ENCODE measurements at regions not wholly inside any gene's neighbourhood (a gene's known extent, or its start where the extent isn't known, plus 50 kb on each side); places are given as distances from the start of the nearest gene placed in this dataset.

GRCh38 chr22:27358096-27358870 is 443.3 kb downstream of the MN1 start:
- Mint-ChIP-seq H3K27me3 (peaks cover 3 to 9% (median 6%) of the 10 kb centered on the region in 3 donors), H3K9me3 (peaks cover 7 to 25% (median 16%) of the 10 kb centered on the region in 7 donors), H3K4me3 (no peak overlapping the region), H3K4me1 (no peaks in the 10 kb centered on the region), H3K36me3 (peaks cover 0 to 10% of the 10 kb centered on the region in 2 donors), H3K27ac (no peak overlapping the region)
- DNase-seq = no peak
- ATAC-seq (ENCODE audit: low read depth in 2 of 2) = no peak

- Mint-ChIP-seq H3K27me3 (peaks cover 15 to 28% (median 25%) of the 10 kb centered on the region in 3 donors), H3K4me3 (no peak overlapping the region), H3K9me3 (peaks cover 3 to 17% (median 9%) of the 10 kb centered on the region in 7 donors), H3K4me1 (peaks cover 0 to 1% (median 0%) of the 10 kb centered on the region in 3 donors), H3K27ac (peak overlapping the region in 1 of 6 donors; percentile 65), H3K36me3 (peaks cover 0 to 8% of the 10 kb centered on the region in 2 donors)
- ATAC-seq (ENCODE audit: low read depth in 2 of 2) (no peak), DNase-seq (no peak)
These were observed 431.3 kb downstream of the MN1 start for GRCh38 chr22:27370269-27370668.

- Mint-ChIP-seq H3K27ac (no peak overlapping the region), H3K9me3 (peaks cover 3 to 17% (median 9%) of the 10 kb centered on the region in 7 donors), H3K36me3 (peaks cover 0 to 8% of the 10 kb centered on the region in 2 donors), H3K4me1 (peaks cover 0 to 1% (median 0%) of the 10 kb centered on the region in 3 donors), H3K4me3 (no peak overlapping the region), H3K27me3 (peaks cover 15 to 28% (median 25%) of the 10 kb centered on the region in 3 donors)
- no peak for DNase-seq
- no peak for ATAC-seq (ENCODE audit: low read depth in 2 of 2)
These were observed 430.6 kb downstream of the MN1 start for GRCh38 chr22:27370987-27371386.

GRCh38 chr22:27372364-27372763 is 429.2 kb downstream of the MN1 start:
- DNase-seq = no peak
- peaks cover 3 to 17% (median 9%) of the 10 kb centered on the region in 7 donors for H3K9me3 Mint-ChIP-seq
- H3K27ac Mint-ChIP-seq = no peak overlapping the region
- peaks cover 8 to 28% (median 25%) of the 10 kb centered on the region in 3 donors for H3K27me3 Mint-ChIP-seq
- ATAC-seq (ENCODE audit: low read depth in 2 of 2) = no peak
- peaks cover 0 to 8% of the 10 kb centered on the region in 2 donors for H3K36me3 Mint-ChIP-seq
- H3K4me3 Mint-ChIP-seq = no peak overlapping the region
- peaks cover 0 to 1% (median 0%) of the 10 kb centered on the region in 3 donors for H3K4me1 Mint-ChIP-seq

GRCh38 chr22:27372969-27373670 is 428.4 kb downstream of the MN1 start:
- H3K4me1 Mint-ChIP-seq = peaks cover 0 to 1% (median 0%) of the 10 kb centered on the region in 3 donors
- no peak for ATAC-seq (ENCODE audit: low read depth in 2 of 2)
- H3K36me3 Mint-ChIP-seq = peaks cover 0 to 8% of the 10 kb centered on the region in 2 donors
- peaks cover under 1 to 24% (median 20%) of the 10 kb centered on the region in 3 donors for H3K27me3 Mint-ChIP-seq
- no peak for DNase-seq
- no peak overlapping the region for H3K27ac Mint-ChIP-seq
- peaks cover 3 to 17% (median 9%) of the 10 kb centered on the region in 7 donors for H3K9me3 Mint-ChIP-seq
- H3K4me3 Mint-ChIP-seq = peak overlapping the region in 1 of 8 donors; percentile 23

DNA sequence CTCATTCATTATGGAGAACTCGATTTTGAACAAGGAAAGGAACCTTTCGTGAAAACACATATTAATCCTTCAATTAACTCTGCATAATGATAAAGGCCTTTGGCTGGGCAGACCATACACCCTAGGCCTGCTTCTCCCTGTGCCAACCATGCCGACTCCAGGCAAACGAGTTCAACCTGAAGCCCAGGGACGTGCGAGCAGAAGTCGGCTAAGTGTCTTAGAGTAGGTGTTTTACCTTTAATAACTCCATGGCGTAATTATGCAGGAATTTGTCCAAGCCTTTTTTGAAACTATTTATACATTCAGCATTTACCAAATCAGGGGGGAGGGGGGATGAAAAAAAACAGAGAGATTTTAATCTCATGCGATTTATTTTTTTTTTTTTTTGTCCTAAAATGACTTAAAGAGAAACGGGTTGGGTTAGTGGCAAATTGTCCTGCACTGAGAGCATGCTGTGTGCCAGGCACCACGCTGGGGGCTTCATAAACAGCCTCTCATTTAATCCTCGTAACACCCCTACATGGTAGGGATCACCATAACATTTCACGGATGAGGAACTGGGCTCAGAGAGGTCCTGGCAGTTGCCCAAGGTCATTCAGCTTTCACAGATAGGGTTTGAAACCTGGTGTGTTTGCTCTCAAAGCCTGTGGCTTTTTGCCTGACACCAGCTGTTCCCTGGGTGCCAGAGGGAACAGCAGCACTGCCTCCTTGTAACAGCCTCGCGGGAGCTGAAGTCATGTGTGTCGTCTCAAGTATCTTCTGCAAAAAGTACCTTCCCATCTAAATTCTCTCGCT is 423.9 kb downstream of the MN1 start:
- no peak for ATAC-seq (ENCODE audit: low read depth in 2 of 2)
- no peak overlapping the region for H3K27ac Mint-ChIP-seq

DNA sequence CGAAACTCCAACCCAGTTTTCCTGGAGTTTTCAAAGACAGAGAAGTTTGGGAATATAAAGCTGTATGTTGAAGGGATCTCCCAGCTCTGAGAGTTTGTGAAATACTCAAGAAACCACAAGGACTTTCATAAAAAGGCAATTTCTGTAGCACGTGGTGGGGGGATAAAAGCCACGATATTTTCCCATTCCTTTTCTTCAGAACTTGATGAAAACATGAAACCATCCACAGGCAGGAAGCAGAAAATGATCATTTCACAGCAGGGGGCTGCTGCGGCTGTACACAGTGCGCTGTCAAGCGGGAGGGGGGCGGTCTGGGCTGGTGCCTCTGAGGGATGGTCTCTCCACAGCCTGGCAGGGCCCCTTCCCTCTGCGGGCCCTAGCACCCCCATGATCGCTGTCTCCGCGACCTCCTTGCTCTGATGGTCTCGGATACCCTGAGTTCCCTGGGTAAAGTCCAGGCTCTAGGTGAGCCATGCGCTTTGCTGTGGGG is 423.2 kb downstream of the MN1 start:
- H3K9me3 Mint-ChIP-seq = peaks cover 0 to 11% (median 7%) of the 10 kb centered on the region in 7 donors
- H3K36me3 Mint-ChIP-seq = no peaks in the 10 kb centered on the region
- H3K4me3 Mint-ChIP-seq = no peak overlapping the region
- DNase-seq = no peak
- no peaks in the 10 kb centered on the region for H3K4me1 Mint-ChIP-seq
- H3K27me3 Mint-ChIP-seq = peaks cover 12 to 17% (median 14%) of the 10 kb centered on the region in 3 donors
- no peak for ATAC-seq (ENCODE audit: low read depth in 2 of 2)
- no peak overlapping the region for H3K27ac Mint-ChIP-seq

More for the DNA sequence above, 423.9 kb downstream of the MN1 start:
- DNase-seq = no peak
- Mint-ChIP-seq H3K36me3 (no peaks in the 10 kb centered on the region), H3K27me3 (peaks cover 7 to 17% (median 14%) of the 10 kb centered on the region in 3 donors), H3K4me3 (no peak overlapping the region), H3K4me1 (no peaks in the 10 kb centered on the region), H3K9me3 (peaks cover 0 to 9% (median 7%) of the 10 kb centered on the region in 7 donors)

DNA sequence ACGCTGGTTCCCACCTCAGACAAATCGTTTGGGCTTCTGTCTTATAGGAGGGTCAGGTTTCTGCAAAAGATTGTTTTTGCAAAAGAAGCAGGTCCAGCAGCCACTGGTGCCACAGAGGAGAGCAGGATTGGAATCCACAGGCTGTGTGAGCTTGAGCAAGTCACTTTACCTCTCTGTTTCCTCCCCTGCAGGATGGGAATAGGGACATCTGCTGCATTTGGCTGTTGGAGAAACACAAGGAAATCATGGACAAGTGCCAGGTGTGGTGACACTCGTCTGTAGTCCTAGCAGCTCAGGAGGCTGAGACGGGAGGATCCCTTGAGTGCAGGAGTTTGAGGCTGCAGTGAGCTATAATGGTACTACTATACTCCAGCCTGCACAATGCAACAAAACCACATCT is 422.6 kb downstream of the MN1 start:
- H3K27ac Mint-ChIP-seq = no peak overlapping the region
- no peaks in the 10 kb centered on the region for H3K36me3 Mint-ChIP-seq
- ATAC-seq (ENCODE audit: low read depth in 2 of 2) = no peak
- DNase-seq = no peak
- peaks cover 0 to 11% (median 7%) of the 10 kb centered on the region in 7 donors for H3K9me3 Mint-ChIP-seq
- H3K27me3 Mint-ChIP-seq = peaks cover 12 to 17% (median 13%) of the 10 kb centered on the region in 3 donors
- no peaks in the 10 kb centered on the region for H3K4me1 Mint-ChIP-seq
- no peak overlapping the region for H3K4me3 Mint-ChIP-seq

DNA sequence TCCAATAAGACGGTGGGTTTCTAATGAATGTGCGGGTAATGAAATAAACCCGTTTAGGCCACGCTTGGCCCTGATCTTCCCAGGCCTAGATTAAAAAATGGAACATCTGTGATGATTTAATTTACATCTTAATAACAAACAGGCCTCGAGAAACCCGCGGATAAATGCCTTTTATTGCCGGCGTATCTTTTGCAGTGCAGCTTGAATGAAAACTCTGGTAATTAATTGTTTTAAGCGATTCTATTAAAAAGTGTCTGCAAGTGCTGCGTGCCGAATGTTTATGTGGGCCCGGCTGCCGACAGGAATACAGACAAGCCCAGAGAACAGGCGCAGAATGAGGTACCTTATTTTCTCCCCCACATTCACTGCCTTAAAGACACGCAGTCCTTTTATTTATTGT is 420.7 kb downstream of the MN1 start:
- Mint-ChIP-seq H3K27ac (no peak overlapping the region), H3K27me3 (peaks cover 17 to 27% (median 21%) of the 10 kb centered on the region in 3 donors), H3K9me3 (peaks cover 0 to 2% (median 0%) of the 10 kb centered on the region in 7 donors), H3K4me3 (no peak overlapping the region), H3K36me3 (no peaks in the 10 kb centered on the region), H3K4me1 (no peaks in the 10 kb centered on the region)
- DNase-seq (no peak), ATAC-seq (ENCODE audit: low read depth in 2 of 2) (no peak)

- no peak overlapping the region for H3K4me3 Mint-ChIP-seq
- H3K9me3 Mint-ChIP-seq = peaks cover 0 to 2% (median 0%) of the 10 kb centered on the region in 7 donors
- DNase-seq (no peak), ATAC-seq (ENCODE audit: low read depth in 2 of 2) (no peak)
- peaks cover 17 to 27% (median 21%) of the 10 kb centered on the region in 3 donors for H3K27me3 Mint-ChIP-seq
- no peaks in the 10 kb centered on the region for H3K4me1 Mint-ChIP-seq
- H3K27ac Mint-ChIP-seq = no peak overlapping the region
- no peaks in the 10 kb centered on the region for H3K36me3 Mint-ChIP-seq
These were observed 420.0 kb downstream of the MN1 start for GRCh38 chr22:27381552-27381951.

- DNase-seq (no peak), ATAC-seq (ENCODE audit: low read depth in 2 of 2) (no peak)
- Mint-ChIP-seq H3K27me3 (peaks cover 17 to 27% (median 21%) of the 10 kb centered on the region in 3 donors), H3K36me3 (no peaks in the 10 kb centered on the region), H3K9me3 (peaks cover 0 to 2% (median 0%) of the 10 kb centered on the region in 7 donors), H3K27ac (no peak overlapping the region), H3K4me3 (no peak overlapping the region), H3K4me1 (no peaks in the 10 kb centered on the region)
These were observed 419.4 kb downstream of the MN1 start for GRCh38 chr22:27381960-27382742.

DNA sequence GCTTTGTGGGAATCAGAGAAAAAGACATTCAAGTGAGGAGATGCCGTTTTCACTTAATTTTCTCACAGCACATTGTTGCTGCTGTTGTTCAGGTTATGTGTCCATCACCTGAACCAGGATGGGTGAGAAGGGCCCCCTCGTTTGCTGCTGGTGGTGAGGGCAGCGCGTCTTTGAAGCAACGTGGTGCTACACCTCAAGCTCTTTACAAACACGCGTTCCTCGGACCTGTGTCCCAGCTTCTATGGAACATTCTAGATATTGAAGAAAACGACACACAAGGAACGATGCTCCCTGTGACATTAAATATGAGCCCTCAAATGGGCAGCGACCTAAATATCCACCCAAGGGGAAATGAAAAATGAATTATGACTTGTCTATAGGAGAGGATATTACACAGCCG is 418.6 kb downstream of the MN1 start:
- ATAC-seq (ENCODE audit: low read depth in 2 of 2) (no peak), DNase-seq (no peak)
- peaks cover 17 to 27% (median 25%) of the 10 kb centered on the region in 3 donors for H3K27me3 Mint-ChIP-seq
- H3K4me3 Mint-ChIP-seq = no peak overlapping the region
- no peaks in the 10 kb centered on the region for H3K36me3 Mint-ChIP-seq
- peaks cover 0 to 2% (median 0%) of the 10 kb centered on the region in 7 donors for H3K9me3 Mint-ChIP-seq
- H3K27ac Mint-ChIP-seq = peak overlapping the region in 1 of 6 donors; percentile 20
- H3K4me1 Mint-ChIP-seq = no peaks in the 10 kb centered on the region
